ENCODE measurements at regions not wholly inside any gene's neighbourhood (a gene's known extent, or its start where the extent isn't known, plus 50 kb on each side); places are given as distances from the start of the nearest gene placed in this dataset.

GRCh38 chr21:31497914-31498313 is 153.9 kb upstream of the TIAM1 start:
- DNase-seq: no peak

GRCh38 chr21:31493350-31493880 is 149.4 kb upstream of the TIAM1 start:
- no peak for DNase-seq

GRCh38 chr21:31491617-31492016 is 147.6 kb upstream of the TIAM1 start:
- DNase-seq: no peak

GRCh38 chr21:31490443-31490842 is 146.4 kb upstream of the TIAM1 start:
- DNase-seq: no peak

- no peak for DNase-seq
These were observed 145.7 kb upstream of the TIAM1 start for GRCh38 chr21:31489726-31490125.

- DNase-seq: no peak
These were observed 145.0 kb upstream of the TIAM1 start for GRCh38 chr21:31489014-31489413.

- no peak for DNase-seq
These were observed 140.2 kb upstream of the TIAM1 start for GRCh38 chr21:31484219-31484618.

GRCh38 chr21:31483146-31483545 is 139.1 kb upstream of the TIAM1 start:
- DNase-seq: no peak

- DNase-seq: no peak
These were observed 138.4 kb upstream of the TIAM1 start for GRCh38 chr21:31482460-31482859.

- DNase-seq: no peak
These were observed 136.2 kb upstream of the TIAM1 start for GRCh38 chr21:31480228-31480627.

GRCh38 chr21:31479714-31480113 is 135.7 kb upstream of the TIAM1 start:
- DNase-seq: no peak

- DNase-seq: no peak
These were observed 135.2 kb upstream of the TIAM1 start for GRCh38 chr21:31479222-31479621.

GRCh38 chr21:31476263-31477022 is 132.4 kb upstream of the TIAM1 start:
- no peak for DNase-seq

GRCh38 chr21:31475223-31475622 is 131.2 kb upstream of the TIAM1 start:
- no peak for DNase-seq

- no peak for DNase-seq
These were observed 129.8 kb upstream of the TIAM1 start for GRCh38 chr21:31473685-31474345.

- no peak for DNase-seq
These were observed 127.8 kb upstream of the TIAM1 start for GRCh38 chr21:31471865-31472264.

- no peak for DNase-seq
These were observed 127.0 kb upstream of the TIAM1 start for GRCh38 chr21:31470896-31471694.

- DNase-seq: peak; percentile 58
These were observed 116.9 kb upstream of the TIAM1 start for GRCh38 chr21:31460980-31461379.

- DNase-seq: no peak
These were observed 115.4 kb upstream of the TIAM1 start for GRCh38 chr21:31459457-31459856.

GRCh38 chr21:31457675-31458074 is 113.6 kb upstream of the TIAM1 start:
- no peak for DNase-seq

- no peak for DNase-seq
These were observed 112.1 kb upstream of the TIAM1 start for GRCh38 chr21:31456201-31456600.

GRCh38 chr21:31455506-31455905 is 111.4 kb upstream of the TIAM1 start:
- DNase-seq: no peak

GRCh38 chr21:31450980-31451379 is 106.9 kb upstream of the TIAM1 start:
- no peak for DNase-seq

Measured in activated CD8-positive, alpha-beta memory T cell treated with anti-CD3 and anti-CD28 coated beads for 24 hours (primary cell).